Right lung (tissue), 2 donors: ENCODE measurements at regions not wholly inside any gene's neighbourhood (a gene's known extent, or its start where the extent isn't known, plus 50 kb on each side); places are given as distances from the start of the nearest gene placed in this dataset.
"Not testable (repeated sequence)": the region's sequence is repeated elsewhere in the genome, so short reads cannot be mapped to it uniquely, and the experiment has no call there.

Source experiments
- DNase-seq, 2 donors: peaks; one replicate each; pipeline ENCODE4 v3.0.0-alpha.2; 2013

GRCh38 chr12:128004383-128004938, 262.5 kb upstream of the TMEM132C start:
- no peak for DNase-seq

- DNase-seq, result no peak
Measured at GRCh38 chr12:128007250-128007649, 259.7 kb upstream of the TMEM132C start.

DNA sequence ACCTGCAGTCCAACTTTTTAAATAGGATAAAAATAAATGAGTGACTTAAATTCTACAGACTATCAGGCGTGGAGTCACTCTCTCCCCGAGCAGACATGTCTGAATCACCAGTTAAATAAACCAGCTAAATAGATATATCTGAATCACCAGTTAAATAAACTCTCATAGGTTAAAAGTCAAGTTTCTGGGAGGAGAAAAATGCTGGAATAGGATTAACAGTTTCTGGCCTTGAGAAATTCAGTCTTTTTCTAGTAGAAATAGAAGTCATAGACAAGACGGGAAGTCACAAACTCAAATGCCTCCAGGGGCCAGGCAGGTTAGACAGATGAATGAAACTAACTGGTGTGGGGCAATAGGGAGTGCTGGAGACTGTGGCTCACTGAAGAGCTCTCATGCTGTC, 258.6 kb upstream of the TMEM132C start:
- no peak for DNase-seq

DNA sequence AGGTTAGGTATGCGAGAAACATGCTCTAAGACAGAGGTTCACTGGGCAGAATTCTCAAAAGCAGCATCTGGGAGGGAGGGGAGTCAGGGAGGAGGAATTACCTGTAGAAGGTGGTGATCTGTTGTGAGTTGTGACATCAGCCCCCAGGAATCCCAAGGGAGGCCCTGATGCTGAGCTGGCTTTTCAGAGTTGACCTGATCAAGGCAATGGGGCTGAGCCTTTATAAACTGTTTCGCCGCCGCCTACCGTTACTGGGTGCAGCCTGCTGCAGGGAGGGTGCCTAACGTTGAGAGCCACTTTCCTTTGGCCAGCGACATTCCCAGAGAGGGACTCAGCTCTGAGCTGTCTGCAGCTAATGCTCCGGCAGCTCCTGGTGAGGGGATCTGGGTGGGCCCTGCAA, 257.9 kb upstream of the TMEM132C start:
- no peak for DNase-seq

DNA sequence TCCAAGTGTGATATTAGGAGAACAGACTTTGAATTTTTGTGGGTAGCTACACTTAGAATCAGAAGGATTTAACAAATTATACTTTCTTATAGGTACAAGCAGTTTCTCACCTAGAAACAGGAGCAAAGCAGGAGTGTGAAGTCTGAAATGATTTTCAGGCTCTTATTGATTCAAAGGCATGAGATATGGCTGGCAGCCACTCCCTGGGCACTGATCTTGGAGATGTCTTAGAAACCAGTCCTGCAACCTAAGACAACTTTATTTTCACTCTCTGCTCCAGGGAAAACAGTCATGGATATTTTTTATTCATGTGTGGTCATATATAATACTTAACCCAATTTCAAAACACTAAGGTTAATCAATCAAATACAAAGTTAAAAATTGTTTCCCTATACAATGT, 254.9 kb upstream of the TMEM132C start:
- no peak for DNase-seq

- DNase-seq, result no peak
Measured at GRCh38 chr12:128015276-128015675, 251.7 kb upstream of the TMEM132C start.

DNA sequence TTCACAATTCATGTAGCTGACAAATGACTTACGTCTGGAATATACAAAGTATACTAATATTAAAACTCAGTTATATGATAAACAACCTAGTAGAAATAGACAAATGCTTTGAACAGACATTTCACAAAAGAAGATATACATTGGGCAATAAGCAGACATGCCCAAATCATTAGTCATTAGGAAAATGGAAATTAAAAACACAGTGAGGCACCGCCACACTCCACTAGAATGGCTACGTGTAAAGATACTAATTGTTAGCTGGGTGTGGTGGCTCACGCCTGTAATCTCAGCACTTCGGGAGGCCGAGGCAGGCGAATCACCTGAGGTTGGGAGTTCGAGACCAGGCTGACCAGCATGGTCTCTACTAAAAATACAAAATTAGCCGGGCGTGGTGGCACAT, 248.9 kb upstream of the TMEM132C start:
- no peak for DNase-seq

DNA sequence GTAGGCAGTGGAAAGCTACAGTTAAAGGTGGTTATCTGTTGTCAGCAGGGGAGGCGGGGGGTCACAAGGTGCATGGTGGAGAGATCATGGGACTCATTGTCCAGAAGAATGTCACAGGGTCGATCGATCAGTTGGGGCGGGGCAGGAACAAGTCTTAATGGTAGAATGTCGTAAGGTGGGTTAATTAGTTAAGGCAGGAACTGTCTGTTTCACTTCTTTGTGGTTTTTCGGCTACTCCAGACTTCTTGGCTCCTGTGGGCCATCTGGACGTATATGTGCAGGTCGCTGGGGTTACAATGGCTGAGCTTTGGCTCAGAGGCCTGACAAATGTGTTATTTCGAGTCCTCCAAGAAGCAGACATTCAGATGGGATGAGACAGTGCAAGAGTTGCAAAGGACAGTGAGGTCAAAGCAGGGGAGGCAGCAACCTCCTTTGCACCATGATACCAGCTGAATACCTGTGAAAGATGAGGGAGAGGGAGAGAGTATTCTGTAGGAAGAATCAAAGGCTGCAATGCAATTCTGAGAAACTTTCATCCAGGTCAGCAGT, 246.9 kb upstream of the TMEM132C start:
- DNase-seq, result no peak

- no peak for DNase-seq
Measured at GRCh38 chr12:128021561-128021960, 245.4 kb upstream of the TMEM132C start.

DNA sequence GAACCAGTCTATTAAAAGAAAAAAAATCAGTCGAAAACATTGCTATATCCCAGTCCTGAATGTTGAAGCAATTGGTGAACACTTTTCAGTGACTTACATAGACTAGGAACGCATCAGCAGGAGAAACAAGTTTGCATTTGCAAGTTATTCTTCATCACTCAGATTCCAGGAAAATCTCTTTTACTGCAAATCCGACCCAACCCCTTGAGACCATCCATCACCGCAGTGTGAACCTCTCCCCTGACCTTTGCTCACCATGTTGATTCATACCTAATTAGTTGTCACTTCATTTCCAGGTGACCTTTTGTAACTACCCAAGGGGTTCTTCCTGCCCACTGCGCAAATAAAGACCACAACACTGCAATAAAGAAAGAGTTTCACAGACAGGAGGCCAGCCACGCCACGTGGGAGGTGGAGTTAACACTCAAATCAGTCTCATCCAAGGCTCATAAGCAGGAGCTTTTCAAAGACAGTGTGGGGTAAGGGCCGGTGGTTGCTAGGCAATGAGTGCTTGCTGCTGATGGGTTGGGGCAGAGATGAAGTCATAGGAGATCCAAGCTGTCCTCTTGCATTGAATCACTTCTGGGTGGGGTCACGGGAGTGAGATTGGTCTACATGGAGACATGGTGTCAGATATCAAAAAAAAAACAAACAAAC, 241.3 kb upstream of the TMEM132C start:
- no peak for DNase-seq

- DNase-seq, result no peak
Measured at GRCh38 chr12:128026696-128027574, 240.0 kb upstream of the TMEM132C start.

GRCh38 chr12:128033473-128033872, 233.5 kb upstream of the TMEM132C start:
- no peak for DNase-seq

DNA sequence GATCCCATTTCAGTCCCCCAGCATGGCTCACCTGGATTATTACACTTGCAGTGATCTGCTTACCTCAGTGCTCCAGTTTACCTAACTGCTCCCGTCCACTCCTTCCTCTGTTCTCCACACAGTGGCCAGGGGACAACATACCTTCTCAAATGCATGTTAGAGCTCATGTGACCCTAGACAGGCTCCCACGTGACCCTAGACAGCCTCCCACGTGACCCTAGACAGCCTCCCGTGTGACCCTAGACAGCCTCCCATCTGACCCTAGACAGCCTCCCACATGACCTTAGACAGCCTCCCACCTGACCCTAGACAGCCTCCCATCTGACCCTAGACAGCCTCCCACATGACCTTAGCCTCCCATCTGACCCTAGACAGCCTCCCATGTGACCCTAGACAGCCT, 226.0 kb upstream of the TMEM132C start:
- DNase-seq, result no peak

- DNase-seq, result not testable (repeated sequence)
Measured at GRCh38 chr12:128042283-128042682, 224.7 kb upstream of the TMEM132C start.

- no peak for DNase-seq
Measured at GRCh38 chr12:128042825-128043224, 224.1 kb upstream of the TMEM132C start.

- no peak for DNase-seq
Measured at GRCh38 chr12:128043317-128043716, 223.7 kb upstream of the TMEM132C start.

- no peak for DNase-seq
Measured at GRCh38 chr12:128047266-128048060, 219.5 kb upstream of the TMEM132C start.

DNA sequence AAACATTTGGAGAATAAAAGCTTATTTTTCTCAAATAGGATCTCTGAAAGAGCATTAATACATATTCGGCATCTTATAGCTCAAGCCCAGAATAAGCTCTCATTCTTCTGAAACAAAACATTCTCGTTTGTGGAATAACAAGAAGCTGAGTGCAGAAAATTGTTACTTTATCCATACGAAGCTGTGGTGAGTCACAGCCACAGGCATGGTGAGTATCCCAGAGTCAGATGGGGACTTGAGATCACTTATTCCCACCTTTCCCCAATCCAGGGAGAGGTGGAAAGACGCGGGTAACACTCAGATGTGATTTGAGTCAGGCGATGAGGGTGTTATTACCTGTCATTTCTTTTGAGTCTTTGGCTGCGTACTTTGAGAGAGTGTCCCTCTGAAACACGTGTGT, 214.6 kb upstream of the TMEM132C start:
- DNase-seq, result no peak

DNA sequence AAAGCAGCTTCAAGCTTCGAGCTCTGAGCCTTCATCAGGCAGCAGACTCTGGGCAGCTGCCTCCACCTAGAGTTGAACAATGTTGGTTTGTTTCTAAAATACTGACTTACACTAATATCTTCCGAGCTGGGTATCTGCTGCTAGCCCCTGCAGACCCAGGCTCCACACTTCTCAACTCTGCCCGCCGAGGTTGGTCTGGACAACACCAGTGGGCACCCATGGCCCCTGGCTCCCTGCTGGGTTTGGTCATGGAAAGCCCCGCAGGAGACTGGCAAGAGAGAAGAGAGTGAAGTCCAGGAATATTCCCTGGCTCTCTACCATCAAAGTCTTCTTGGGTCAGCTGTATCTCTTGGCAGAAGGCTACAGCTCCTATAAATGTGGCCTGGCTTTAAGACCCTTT, 214.2 kb upstream of the TMEM132C start:
- DNase-seq, result no peak

DNA sequence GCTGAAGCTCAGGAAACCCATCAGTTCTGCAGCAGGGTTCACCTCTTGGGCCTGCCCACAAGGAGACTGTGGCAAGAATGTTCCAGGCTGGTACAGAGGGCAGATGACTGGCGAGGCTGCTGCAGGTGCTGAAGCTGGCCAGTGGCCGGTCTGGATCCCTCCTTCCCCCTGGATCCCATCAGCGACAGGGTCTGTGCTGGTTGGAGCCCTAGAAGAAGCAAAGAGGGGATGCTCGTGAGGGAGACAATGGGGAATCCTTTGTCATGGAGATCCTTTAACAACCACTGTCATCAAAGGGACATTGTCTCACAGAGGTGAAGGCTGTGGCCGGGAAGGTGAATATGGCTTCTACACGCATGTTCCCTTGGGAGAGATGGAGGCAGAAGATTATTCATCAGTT, 211.4 kb upstream of the TMEM132C start:
- DNase-seq, result no peak

- no peak for DNase-seq
Measured at GRCh38 chr12:128056136-128056801, 210.7 kb upstream of the TMEM132C start.
